ENCODE measurements at regions not wholly inside any gene's neighbourhood (a gene's known extent, or its start where the extent isn't known, plus 50 kb on each side); places are given as distances from the start of the nearest gene placed in this dataset.

DNA sequence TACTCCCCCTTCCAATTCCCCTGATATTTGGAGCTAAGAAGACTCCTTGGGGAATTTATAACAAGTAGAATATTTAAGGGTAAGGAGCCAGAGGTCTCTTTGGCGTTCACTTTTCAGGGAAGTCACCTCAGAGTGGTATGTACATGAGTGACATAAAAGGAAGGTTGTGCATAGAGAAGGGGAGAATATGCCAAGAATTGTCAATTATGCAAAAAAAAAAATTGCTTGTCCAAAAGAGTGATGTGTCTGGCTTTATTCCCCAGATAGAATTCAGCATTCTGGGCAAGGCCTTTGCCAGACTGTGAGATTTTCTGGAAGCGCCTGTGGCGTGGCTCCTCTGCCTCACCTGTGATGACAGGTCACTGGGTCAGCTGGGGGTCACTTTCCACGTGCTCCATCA, 170.2 kb downstream of the MIAT start:
- H3K9me3 ChIP-seq (ENCODE audit: control insufficient read depth, low read depth, low read length): no peaks in the 10 kb centered on the region
- H2BK20ac ChIP-seq (ENCODE audit: low read depth, low read length, poor library complexity, severe bottlenecking): no peak overlapping the region
- H3K14ac ChIP-seq (ENCODE audit: insufficient read depth, low read length): no peak overlapping the region
- Mint-ChIP-seq H3K27ac (no peak overlapping the region), H3K9me3 (no peaks in the 10 kb centered on the region), H3K36me3 (ENCODE audit: insufficient read depth in 1 of 3, low read depth in 3 of 3) (no peaks in the 10 kb centered on the region), H3K4me1 (peaks cover 3 to 4% of the 10 kb centered on the region in 2 experiments; a peak in 2 of 4 replicates), H3K4me3 (no peak overlapping the region), H3K27me3 (ENCODE audit: low read depth) (peaks cover 12% of the 10 kb centered on the region)
- no CpG with 5 or more reads among the region's 4 CpGs for WGBS (ENCODE audit: extremely low coverage, insufficient read length, low lambda C conversion rate)
- H3K79me2 ChIP-seq (ENCODE audit: insufficient read depth, low read length): no peaks in the 10 kb centered on the region
- no peak overlapping the region for H3K18ac ChIP-seq (ENCODE audit: insufficient read length, low read depth, low read length)
- no peak overlapping the region for H2BK15ac ChIP-seq (ENCODE audit: low read depth, low read length)
- no peak overlapping the region for H3K56ac ChIP-seq (ENCODE audit: insufficient read length, low read depth, low read length)
- no peaks in the 10 kb centered on the region for H4K20me1 ChIP-seq (ENCODE audit: control insufficient read depth, insufficient read depth, insufficient read length)
- no peak overlapping the region for H3K4ac ChIP-seq (ENCODE audit: low read depth, low read length)
- no peak overlapping the region for H3K4me2 ChIP-seq (ENCODE audit: insufficient read depth, insufficient read length, low read length)
- H2BK5ac ChIP-seq (ENCODE audit: insufficient read length, low read length): no peak overlapping the region
- no peak overlapping the region for H3K23ac ChIP-seq (ENCODE audit: insufficient read length, low read depth, low read length)
- no peak overlapping the region for H2AFZ ChIP-seq (ENCODE audit: low read length)
- no peak overlapping the region for H3K27ac ChIP-seq (ENCODE audit: insufficient read length, low read depth, low read length)
- no peak overlapping the region for H4K5ac ChIP-seq (ENCODE audit: insufficient read length, low read depth, low read length)
- no peak overlapping the region for H2BK120ac ChIP-seq (ENCODE audit: low read depth, low read length, poor library complexity, severe bottlenecking)
- no peak for TF ChIP-seq CTCF (conservative IDR thresholded peaks at IDR 0.05)
- no peak overlapping the region for H3T11ph ChIP-seq (ENCODE audit: low read length)
- H2AK5ac ChIP-seq (ENCODE audit: insufficient read length, low read length): no peak overlapping the region
- H3K27me3 ChIP-seq (ENCODE audit: insufficient read depth, low read length): no peaks in the 10 kb centered on the region
- H2BK12ac ChIP-seq (ENCODE audit: insufficient read length, low read depth, low read length): no peak overlapping the region
- no peak overlapping the region for H4K8ac ChIP-seq (replicated peaks; ENCODE audit: insufficient read length, low read depth, low read length)
- H3K9ac ChIP-seq (ENCODE audit: extremely low read depth, insufficient read length, low read length): no peak overlapping the region
- H3K79me1 ChIP-seq (ENCODE audit: insufficient read depth, low read depth, low read length, poor library complexity, severe bottlenecking): no peaks in the 10 kb centered on the region
- DNase-seq: no peak
- H3K23me2 ChIP-seq (ENCODE audit: insufficient read length, low read depth, low read length, poor library complexity, severe bottlenecking): no peaks in the 10 kb centered on the region
- no peak overlapping the region for H4K91ac ChIP-seq (ENCODE audit: insufficient read length, low read depth, low read length)
- no peaks in the 10 kb centered on the region for H3K4me1 ChIP-seq (ENCODE audit: insufficient read depth, low read length)
